Endodermal cell (in vitro differentiated cells): ENCODE measurements at regions not wholly inside any gene's neighbourhood (a gene's known extent, or its start where the extent isn't known, plus 50 kb on each side); places are given as distances from the start of the nearest gene placed in this dataset.

ENCODE experiments used
- DNase-seq: peaks from one replicate; pipeline ENCODE4 v3.0.0-alpha.2; 2017
- H3K27ac ChIP-seq: 2 replicates; pipeline ENCODE4 v1.5.1; 2013; ENCODE audit warnings: mild to moderate bottlenecking, low read depth, low read length, moderate library complexity
- H3K27me3 ChIP-seq: 2 replicates; pipeline ENCODE4 v1.6.1; 2013; ENCODE audit warnings: mild to moderate bottlenecking, low read length, moderate library complexity; ENCODE audit not compliant: insufficient read depth, control insufficient read depth, poor library complexity, severe bottlenecking
- H3K36me3 ChIP-seq: 2 replicates; pipeline ENCODE4 v1.7.0; 2013; ENCODE audit warnings: mild to moderate bottlenecking, low read length, moderate library complexity; ENCODE audit not compliant: control insufficient read depth, insufficient read depth
- H3K4me1 ChIP-seq: one replicate; pipeline ENCODE4 v1.7.0; 2013; ENCODE audit warnings: low read length; ENCODE audit not compliant: control insufficient read depth, insufficient read depth
- H3K4me3 ChIP-seq: 2 replicates; pipeline ENCODE4 v1.5.1; 2013; ENCODE audit warnings: mild to moderate bottlenecking, low read length, moderate library complexity
- H3K9ac ChIP-seq: 2 replicates; pipeline ENCODE4 v1.6.1; 2013; ENCODE audit warnings: mild to moderate bottlenecking, low read length, moderate library complexity; ENCODE audit not compliant: poor library complexity, severe bottlenecking; ENCODE audit errors: extremely low read depth
- H3K9me3 ChIP-seq: 2 replicates; pipeline ENCODE4 v1.6.1; 2013; ENCODE audit warnings: mild to moderate bottlenecking, low read length, moderate library complexity; ENCODE audit not compliant: control insufficient read depth
- H3K27ac Mint-ChIP-seq: 2 replicates; pipeline ENCODE4 v1.8.0; 2020; ENCODE audit warnings: mixed read lengths
- H3K27me3 Mint-ChIP-seq: 2 replicates; pipeline ENCODE4 v1.8.0; 2021; ENCODE audit warnings: mild to moderate bottlenecking, mixed read lengths; ENCODE audit not compliant: insufficient read depth
- H3K36me3 Mint-ChIP-seq: 2 replicates; pipeline ENCODE4 v1.8.0; 2020; ENCODE audit warnings: low read depth, mixed read lengths
- H3K4me1 Mint-ChIP-seq: 2 replicates; pipeline ENCODE4 v1.8.0; 2020; ENCODE audit warnings: mixed read lengths
- H3K4me3 Mint-ChIP-seq: 2 replicates; pipeline ENCODE4 v1.8.0; 2020; ENCODE audit warnings: mild to moderate bottlenecking, moderate library complexity, mixed read lengths
- H3K9me3 Mint-ChIP-seq: 2 replicates; pipeline ENCODE4 v1.8.0; 2020; ENCODE audit warnings: mild to moderate bottlenecking, mixed read lengths
- CTCF ChIP-seq: fragments of 200-600 bp; sonication (generic); conservative IDR thresholded peaks from 2 replicates; pipeline ENCODE4 v1.5.0; 2021; ENCODE audit warnings: antibody characterized with exemption, mild to moderate bottlenecking
- WGBS, 2 experiments: methylation state at CpG; one replicate each; pipeline versions ENCODE4 v1.1.5 to v1.1.7; 2013; ENCODE audit warnings: missing lambda C conversion rate in 2 of 2, mixed read lengths in 1 of 2; ENCODE audit not compliant: insufficient coverage in 1 of 2, insufficient read length in 1 of 2; 5-methylcytosine and 5-hydroxymethylcytosine counted together

GRCh38 chr2:118720866-118721265 is 126.6 kb downstream of the EN1 start:
- H3K9me3 Mint-ChIP-seq: no peaks in the 10 kb centered on the region

GRCh38 chr2:118718921-118719320 is 128.5 kb downstream of the EN1 start:
- no peaks in the 10 kb centered on the region for H3K36me3 ChIP-seq
- no peaks in the 10 kb centered on the region for H3K27me3 ChIP-seq
- no peaks in the 10 kb centered on the region for H3K36me3 Mint-ChIP-seq
- H3K4me1 Mint-ChIP-seq: peaks cover 18% of the 10 kb centered on the region
- no peak overlapping the region for H3K4me3 Mint-ChIP-seq
- no peak overlapping the region for H3K4me3 ChIP-seq
- H3K4me1 ChIP-seq: no peaks in the 10 kb centered on the region
- peaks cover 11% of the 10 kb centered on the region for H3K27me3 Mint-ChIP-seq
- no peak for TF ChIP-seq CTCF
- H3K27ac Mint-ChIP-seq: no peak overlapping the region
- H3K27ac ChIP-seq: no peak overlapping the region
- no peaks in the 10 kb centered on the region for H3K9me3 Mint-ChIP-seq
- no peak for DNase-seq
- H3K9me3 ChIP-seq: no peaks in the 10 kb centered on the region
- no peak overlapping the region for H3K9ac ChIP-seq

More at GRCh38 chr2:118720866-118721265, 126.6 kb downstream of the EN1 start:
- no peaks in the 10 kb centered on the region for H3K36me3 ChIP-seq
- TF ChIP-seq CTCF: no peak
- peaks cover 4% of the 10 kb centered on the region for H3K27me3 ChIP-seq
- peaks cover 18% of the 10 kb centered on the region for H3K4me1 Mint-ChIP-seq
- H3K9me3 ChIP-seq: no peaks in the 10 kb centered on the region
- WGBS, 2 experiments: 89 to 94% methylated on average over 3 to 4 of the region's 4 CpGs
- H3K9ac ChIP-seq: no peak overlapping the region
- peaks cover 8% of the 10 kb centered on the region for H3K27me3 Mint-ChIP-seq
- H3K4me3 Mint-ChIP-seq: no peak overlapping the region
- DNase-seq: no peak
- no peak overlapping the region for H3K27ac ChIP-seq
- H3K36me3 Mint-ChIP-seq: no peaks in the 10 kb centered on the region
- H3K4me3 ChIP-seq: no peak overlapping the region
- no peaks in the 10 kb centered on the region for H3K4me1 ChIP-seq
- H3K27ac Mint-ChIP-seq: no peak overlapping the region

- Histone ChIP-seq H3K27me3 (no peaks in the 10 kb centered on the region), H3K27ac (no peak overlapping the region), H3K4me1 (no peaks in the 10 kb centered on the region), H3K4me3 (no peak overlapping the region), H3K9me3 (no peaks in the 10 kb centered on the region), H3K36me3 (no peaks in the 10 kb centered on the region), H3K9ac (no peak overlapping the region)
- no peak overlapping the region for H3K4me3 Mint-ChIP-seq
- peaks cover 21% of the 10 kb centered on the region for H3K4me1 Mint-ChIP-seq
- no peaks in the 10 kb centered on the region for H3K9me3 Mint-ChIP-seq
- no peak for DNase-seq
- no peak overlapping the region for H3K27ac Mint-ChIP-seq
- TF ChIP-seq CTCF: no peak
- WGBS, 2 experiments: 79 to 82% methylated on average over 5 to 6 of the region's 6 CpGs
- peaks cover 12% of the 10 kb centered on the region for H3K27me3 Mint-ChIP-seq
- H3K36me3 Mint-ChIP-seq: no peaks in the 10 kb centered on the region
Observed at GRCh38 chr2:118716102-118716501, 131.3 kb downstream of the EN1 start.
